HEK293 (cell line): ENCODE measurements at regions not wholly inside any gene's neighbourhood (a gene's known extent, or its start where the extent isn't known, plus 50 kb on each side); places are given as distances from the start of the nearest gene placed in this dataset.

Experiments used
- CTCF ChIA-PET: fragments of 350-600 bp; formaldehyde crosslinking; extraction: SDS; loops from one replicate; lab custom pipeline; 2021; ENCODE audit warnings: antibody characterized with exemption; lab: Yijun Ruan, JAX
- POLR2A ChIA-PET: fragments of 300-600 bp; formaldehyde crosslinking; extraction: SDS; loops from one replicate; lab custom pipeline; 2020; ENCODE audit warnings: antibody characterized with exemption, inconsistent platforms; lab: Yijun Ruan, JAX
- H3K27ac ChIP-seq: fragments of 200-500 bp; sonication (Bioruptor generic); 2 replicates; pipeline ENCODE4 v1.5.1; 2014; ENCODE audit warnings: low read depth, low read length, control low read depth, inconsistent platforms; ENCODE audit errors: extremely low read depth
- H3K36me3 ChIP-seq, 2 experiments: fragments of 200-500 bp in 1 of 2; sonication (Bioruptor generic) in 1 of 2; 1 replicate in 1 of 2; 2 replicates in 1 of 2; pipeline ENCODE4 v1.5.1; 2014 to 2017; ENCODE audit warnings: inconsistent platforms in 2 of 2, low read length in 2 of 2; ENCODE audit not compliant: control insufficient read depth in 2 of 2, insufficient read depth in 1 of 2
- H3K4me1 ChIP-seq: fragments of 200-500 bp; sonication (Bioruptor generic); 2 replicates; pipeline ENCODE4 v1.5.1; 2014; ENCODE audit warnings: mild to moderate bottlenecking, low read length, inconsistent platforms; ENCODE audit not compliant: control insufficient read depth, insufficient read depth
- H3K4me3 ChIP-seq: 2 replicates; pipeline ENCODE4 v1.5.1; 2011; ENCODE audit warnings: low read depth, mild to moderate bottlenecking, control low read depth, low read length, moderate library complexity
- H3K9me3 ChIP-seq: fragments of 200-500 bp; sonication (Bioruptor generic); 2 replicates; pipeline ENCODE4 v1.5.1; 2014; ENCODE audit warnings: low read depth, low read length, inconsistent platforms; ENCODE audit not compliant: control insufficient read depth, insufficient read depth
- BCL6B ChIP-seq: fragments of 450-650 bp; formaldehyde crosslinking; IDR thresholded peaks from 2 replicates; pipeline ENCODE4 v1.5.1; 2017; ENCODE audit warnings: missing biosample characterization, missing genetic modification characterization
- GLIS1 ChIP-seq: fragments of 450-650 bp; formaldehyde crosslinking; IDR thresholded peaks from 2 replicates; pipeline ENCODE4 v1.5.1; 2016; ENCODE audit warnings: missing biosample characterization, missing genetic modification characterization
- PATZ1 ChIP-seq: fragments of 450-650 bp; formaldehyde crosslinking; IDR thresholded peaks from 2 replicates; pipeline ENCODE4 v1.5.1; 2016; ENCODE audit warnings: missing biosample characterization, missing genetic modification characterization
- RBAK ChIP-seq: fragments of 450-650 bp; formaldehyde crosslinking; IDR thresholded peaks from 2 replicates; pipeline ENCODE4 v1.5.1; 2016; ENCODE audit warnings: missing biosample characterization, missing genetic modification characterization
- SCRT1 ChIP-seq: fragments of 450-650 bp; formaldehyde crosslinking; IDR thresholded peaks from 2 replicates; pipeline ENCODE4 v1.5.1; 2016; ENCODE audit warnings: missing biosample characterization, missing genetic modification characterization, borderline replicate concordance
- ZNF157 ChIP-seq: fragments of 450-650 bp; formaldehyde crosslinking; IDR thresholded peaks from 2 replicates; pipeline ENCODE4 v1.5.1; 2016; ENCODE audit warnings: missing biosample characterization, missing genetic modification characterization
- ZNF274 ChIP-seq, 2 experiments: fragments of 200-500 bp in 1 of 2; fragments of 450-650 bp in 1 of 2; sonication (Bioruptor generic) in 1 of 2; formaldehyde crosslinking in 1 of 2; IDR thresholded peaks; 2 replicates each; pipeline versions ENCODE4 v1.5.1 to v1.6.1; 2014 to 2016; ENCODE audit warnings: borderline replicate concordance in 1 of 2, inconsistent platforms in 1 of 2, low read length in 1 of 2, missing biosample characterization in 1 of 2, missing genetic modification characterization in 1 of 2
- ZNF292 ChIP-seq: fragments of 450-650 bp; formaldehyde crosslinking; IDR thresholded peaks from 2 replicates; pipeline ENCODE4 v1.5.1; 2016; ENCODE audit warnings: low read depth, missing biosample characterization, missing genetic modification characterization, borderline replicate concordance
- ZNF302 ChIP-seq: fragments of 450-650 bp; formaldehyde crosslinking; IDR thresholded peaks from 2 replicates; pipeline ENCODE4 v1.5.1; 2016; ENCODE audit warnings: missing biosample characterization, missing genetic modification characterization, low read depth
- ZNF473 ChIP-seq: fragments of 450-650 bp; formaldehyde crosslinking; IDR thresholded peaks from 2 replicates; pipeline ENCODE4 v1.5.1; 2017; ENCODE audit warnings: missing biosample characterization, missing genetic modification characterization
- ZNF514 ChIP-seq: fragments of 450-650 bp; formaldehyde crosslinking; IDR thresholded peaks from 2 replicates; pipeline ENCODE4 v1.5.1; 2016; ENCODE audit warnings: missing biosample characterization, missing genetic modification characterization
- ZNF529 ChIP-seq: fragments of 450-650 bp; formaldehyde crosslinking; IDR thresholded peaks from 2 replicates; pipeline ENCODE4 v1.5.1; 2017; ENCODE audit warnings: missing genetic modification characterization, missing biosample characterization; ENCODE audit not compliant: insufficient replicate concordance
- ZNF670 ChIP-seq: fragments of 450-650 bp; formaldehyde crosslinking; IDR thresholded peaks from 2 replicates; pipeline ENCODE4 v1.5.1; 2016; ENCODE audit warnings: missing biosample characterization, missing genetic modification characterization, low read depth
- ZNF707 ChIP-seq: fragments of 450-650 bp; formaldehyde crosslinking; IDR thresholded peaks from 2 replicates; pipeline ENCODE4 v1.5.1; 2016; ENCODE audit warnings: missing biosample characterization, missing genetic modification characterization
- ZSCAN30 ChIP-seq: fragments of 450-650 bp; IDR thresholded peaks from 2 replicates; pipeline ENCODE4 v1.5.1; 2018; ENCODE audit warnings: missing biosample characterization, mild to moderate bottlenecking, missing genetic modification characterization, moderate library complexity

- no peaks in the 10 kb centered on the region for H3K9me3 ChIP-seq
- ChIA-PET CTCF (no interaction called here), POLR2A (no interaction called here)
- H3K4me3 ChIP-seq, result no peak overlapping the region
- no peak for TF ChIP-seq SCRT1 (tag by site-specific recombination)
- TF ChIP-seq ZNF274 (IDR thresholded peaks at IDR 0.05; ENCODE audit: low read length), result no peak
- TF ChIP-seq ZNF274 (tag by site-specific recombination; IDR thresholded peaks at IDR 0.05; ENCODE audit: borderline replicate concordance), result no peak
- TF ChIP-seq ZNF292 (tag by site-specific recombination), result no peak
- no peak for TF ChIP-seq BCL6B (tag by site-specific recombination)
- no peak for TF ChIP-seq ZNF529 (tag by site-specific recombination)
- TF ChIP-seq ZNF302 (tag by site-specific recombination), result no peak
- TF ChIP-seq ZNF670 (tag by site-specific recombination), result no peak
- TF ChIP-seq GLIS1 (tag by site-specific recombination), result no peak
- no peak for TF ChIP-seq ZSCAN30 (tag by site-specific recombination)
- TF ChIP-seq ZNF514 (tag by site-specific recombination), result no peak
- TF ChIP-seq ZNF157 (tag by site-specific recombination), result no peak
- no peak for TF ChIP-seq RBAK
- no peak for TF ChIP-seq PATZ1 (tag by site-specific recombination)
- no peaks in the 10 kb centered on the region for H3K36me3 ChIP-seq
- no peak overlapping the region for H3K27ac ChIP-seq
- H3K4me1 ChIP-seq, result no peaks in the 10 kb centered on the region
Observed at GRCh38 chr14:62632771-62633170, 412.5 kb downstream of the KCNH5 start.

GRCh38 chr14:62645649-62646048, 399.6 kb downstream of the KCNH5 start:
- ChIA-PET CTCF (no interaction called here), POLR2A (no interaction called here)
- Histone ChIP-seq H3K9me3 (no peaks in the 10 kb centered on the region), H3K27ac (no peak overlapping the region), H3K36me3 (no peaks in the 10 kb centered on the region), H3K4me3 (no peak overlapping the region), H3K4me1 (no peaks in the 10 kb centered on the region)
- TF ChIP-seq ZNF473, result no peak
- TF ChIP-seq ZNF707, result no peak
